ENCODE measurements at regions not wholly inside any gene's neighbourhood (a gene's known extent, or its start where the extent isn't known, plus 50 kb on each side); places are given as distances from the start of the nearest gene placed in this dataset.

DNA sequence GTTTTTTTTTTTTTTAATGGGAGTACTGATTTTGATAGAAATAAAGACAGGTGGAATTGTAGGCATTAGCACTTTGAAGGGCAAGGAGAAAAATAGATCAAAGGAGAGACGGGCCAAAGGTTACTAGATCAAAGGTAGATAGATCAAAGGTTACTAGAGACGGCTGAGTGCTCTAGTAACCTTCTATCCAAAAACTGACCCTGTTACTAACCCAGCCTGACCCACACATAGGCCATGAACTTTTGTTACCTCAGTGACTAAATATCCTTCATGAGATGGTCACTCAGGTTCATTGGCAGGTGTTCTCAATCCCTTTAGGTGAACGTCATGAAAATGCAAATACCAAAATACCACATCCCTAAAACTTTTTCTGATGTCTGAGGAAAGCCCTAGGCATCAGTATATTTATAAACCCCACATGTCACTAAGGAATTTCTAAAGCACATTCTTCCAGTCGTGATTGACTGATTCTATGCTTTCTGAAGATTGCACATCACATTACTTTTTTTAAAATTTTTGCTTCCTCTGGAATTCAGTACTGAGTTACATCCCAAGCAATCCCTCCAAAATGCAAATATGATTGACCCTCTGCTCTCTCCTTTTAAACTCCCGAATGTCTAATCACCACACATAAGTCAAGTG, 772.7 kb downstream of the BRINP1 start:
- TF ChIP-seq, protein P1, sequence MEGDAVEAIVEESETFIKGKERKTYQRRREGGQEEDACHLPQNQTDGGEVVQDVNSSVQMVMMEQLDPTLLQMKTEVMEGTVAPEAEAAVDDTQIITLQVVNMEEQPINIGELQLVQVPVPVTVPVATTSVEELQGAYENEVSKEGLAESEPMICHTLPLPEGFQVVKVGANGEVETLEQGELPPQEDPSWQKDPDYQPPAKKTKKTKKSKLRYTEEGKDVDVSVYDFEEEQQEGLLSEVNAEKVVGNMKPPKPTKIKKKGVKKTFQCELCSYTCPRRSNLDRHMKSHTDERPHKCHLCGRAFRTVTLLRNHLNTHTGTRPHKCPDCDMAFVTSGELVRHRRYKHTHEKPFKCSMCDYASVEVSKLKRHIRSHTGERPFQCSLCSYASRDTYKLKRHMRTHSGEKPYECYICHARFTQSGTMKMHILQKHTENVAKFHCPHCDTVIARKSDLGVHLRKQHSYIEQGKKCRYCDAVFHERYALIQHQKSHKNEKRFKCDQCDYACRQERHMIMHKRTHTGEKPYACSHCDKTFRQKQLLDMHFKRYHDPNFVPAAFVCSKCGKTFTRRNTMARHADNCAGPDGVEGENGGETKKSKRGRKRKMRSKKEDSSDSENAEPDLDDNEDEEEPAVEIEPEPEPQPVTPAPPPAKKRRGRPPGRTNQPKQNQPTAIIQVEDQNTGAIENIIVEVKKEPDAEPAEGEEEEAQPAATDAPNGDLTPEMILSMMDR (IDR thresholded peaks at IDR 0.05) = no peak
- Histone ChIP-seq H3K4me3 (no peak overlapping the region), H3K27ac (no peak overlapping the region), H3K27me3 (ENCODE audit: insufficient read depth in 3 of 3, low read length in 2 of 3) (no peaks in the 10 kb centered on the region), H3K9me3 (no peaks in the 10 kb centered on the region), H3K36me3 (ENCODE audit: insufficient read depth in 1 of 2, low read depth in 1 of 2) (no peaks in the 10 kb centered on the region), H3K4me1 (no peaks in the 10 kb centered on the region)
- 27 to 41% (median 28%) methylated on average over 5 of the region's 5 CpGs for WGBS, 3 donors
- DNase-seq (no peak), ATAC-seq (no peak)
- intact Hi-C loops (cut with DNase I) = no loop called here

DNA sequence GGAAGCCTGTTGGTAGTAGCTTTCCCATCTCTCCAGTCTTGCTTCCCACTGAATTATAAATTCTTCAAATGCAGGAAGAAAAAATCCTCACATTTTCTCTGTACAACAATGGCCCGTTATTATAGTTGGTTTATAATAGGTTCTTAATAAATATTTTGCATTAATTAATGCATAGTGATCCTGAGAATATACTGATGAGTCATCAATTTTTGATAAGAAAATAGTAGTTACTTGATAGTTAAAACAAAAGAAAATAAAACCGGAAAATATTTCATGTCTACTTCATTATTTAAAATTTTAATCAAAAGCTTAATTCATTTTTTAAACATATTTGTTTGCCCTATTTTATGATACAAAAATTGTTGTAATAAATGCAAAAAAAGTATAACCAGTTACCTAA, 762.6 kb downstream of the BRINP1 start:
- WGBS, 3 donors = 89 to 92% (median 91%) methylated on average over 2 of the region's 2 CpGs
- Histone ChIP-seq H3K27ac (no peak overlapping the region), H3K36me3 (ENCODE audit: insufficient read depth in 1 of 2, low read depth in 1 of 2) (no peaks in the 10 kb centered on the region), H3K4me3 (no peak overlapping the region), H3K4me1 (no peaks in the 10 kb centered on the region), H3K27me3 (ENCODE audit: insufficient read depth in 3 of 3, low read length in 2 of 3) (no peaks in the 10 kb centered on the region), H3K9me3 (no peaks in the 10 kb centered on the region)
- intact Hi-C loops (cut with DNase I) = no loop called here
- DNase-seq = no peak
- no peak for ATAC-seq
- TF ChIP-seq, protein P1 (IDR thresholded peaks at IDR 0.05) = no peak

DNA sequence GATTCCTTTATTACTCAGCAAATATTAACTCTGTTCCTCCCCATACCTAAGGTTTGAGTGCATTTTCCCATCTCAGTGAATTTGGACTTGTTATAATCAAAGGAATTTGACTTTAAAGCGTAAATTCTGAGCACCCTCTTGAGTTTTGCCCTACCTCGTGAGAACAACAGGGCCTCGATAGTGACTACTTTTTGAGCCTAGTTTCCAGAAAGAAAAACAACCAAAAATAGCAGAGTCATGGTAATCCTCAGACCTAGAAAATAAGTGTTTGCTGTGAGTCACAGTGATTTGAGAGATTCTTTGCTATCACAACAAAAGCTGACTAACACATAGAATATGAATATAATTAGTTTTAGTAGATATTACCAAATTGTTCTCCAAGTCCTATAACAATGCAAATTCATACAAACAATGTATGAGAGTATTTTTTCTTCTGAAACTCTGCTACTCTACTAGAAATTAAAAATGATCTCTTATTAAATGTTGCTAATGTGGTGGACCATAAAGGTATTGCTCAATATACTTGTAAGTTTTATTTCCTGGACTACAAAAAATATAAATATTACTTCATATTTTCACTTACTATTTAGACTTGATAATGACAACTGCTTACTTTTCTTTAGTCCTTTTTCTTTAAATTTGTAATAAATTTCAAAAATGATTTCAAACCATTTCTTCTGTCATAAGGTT, 759.7 kb downstream of the BRINP1 start:
- no peak for ATAC-seq
- no peaks in the 10 kb centered on the region for H3K4me1 ChIP-seq
- H3K4me3 ChIP-seq = no peak overlapping the region
- H3K27ac ChIP-seq = no peak overlapping the region
- intact Hi-C loops (cut with DNase I) = no loop called here
- no peak for DNase-seq
- no peaks in the 10 kb centered on the region for H3K36me3 ChIP-seq (ENCODE audit: insufficient read depth in 1 of 2, low read depth in 1 of 2)
- no peaks in the 10 kb centered on the region for H3K27me3 ChIP-seq (ENCODE audit: insufficient read depth in 3 of 3, low read length in 2 of 3)
- WGBS, 3 donors = 75 to 84% (median 77%) methylated on average over 3 of the region's 3 CpGs
- TF ChIP-seq, protein P1 (IDR thresholded peaks at IDR 0.05) = no peak
- no peaks in the 10 kb centered on the region for H3K9me3 ChIP-seq

DNA sequence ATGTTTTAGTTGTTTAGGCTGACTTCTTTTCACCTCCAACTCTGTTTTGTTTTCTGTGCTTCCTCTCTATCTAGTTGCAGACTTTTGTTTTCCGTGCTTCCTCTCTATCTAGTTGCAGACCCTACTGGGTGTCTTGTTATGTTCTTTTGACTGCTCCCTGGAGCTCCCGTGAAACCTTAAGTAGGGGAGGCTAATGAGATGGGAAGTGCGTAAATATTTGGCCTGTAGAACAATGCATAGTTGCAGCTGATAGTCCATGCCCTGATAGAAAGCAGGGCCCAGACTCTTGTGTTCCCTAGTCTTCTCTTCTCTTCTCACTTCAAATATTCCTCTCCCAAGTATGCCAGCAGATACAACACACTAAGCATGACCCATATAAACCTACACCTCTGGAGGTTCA, 757.0 kb downstream of the BRINP1 start:
- DNase-seq = no peak
- H3K27me3 ChIP-seq (ENCODE audit: insufficient read depth in 3 of 3, low read length in 2 of 3) = no peaks in the 10 kb centered on the region
- no peak for ATAC-seq
- intact Hi-C loops (cut with DNase I) = no loop called here
- WGBS, 3 donors = 53 to 74% (median 68%) methylated on average over 3 of the region's 3 CpGs
- no peaks in the 10 kb centered on the region for H3K36me3 ChIP-seq (ENCODE audit: insufficient read depth in 1 of 2, low read depth in 1 of 2)
- H3K9me3 ChIP-seq = no peaks in the 10 kb centered on the region
- H3K4me1 ChIP-seq = no peaks in the 10 kb centered on the region
- no peak overlapping the region for H3K27ac ChIP-seq
- TF ChIP-seq, protein P1 (IDR thresholded peaks at IDR 0.05) = no peak
- no peak overlapping the region for H3K4me3 ChIP-seq

Data from psoas muscle (tissue), 7 donors.